GM10266 (cell line): ENCODE measurements at regions not wholly inside any gene's neighbourhood (a gene's known extent, or its start where the extent isn't known, plus 50 kb on each side); places are given as distances from the start of the nearest gene placed in this dataset.

Source experiments
- DNase-seq: peaks from one replicate; pipeline ENCODE4 v3.0.0; 2012; ENCODE audit errors: extremely low spot score
- TF ChIP-seq, protein P1 (sequence below): IDR thresholded peaks from 2 replicates; pipeline ENCODE4 v1.5.1; 2012; ENCODE audit warnings: mild to moderate bottlenecking, low read depth; ENCODE audit not compliant: control insufficient read depth, insufficient read depth; ENCODE audit errors: missing control alignments

DNA sequence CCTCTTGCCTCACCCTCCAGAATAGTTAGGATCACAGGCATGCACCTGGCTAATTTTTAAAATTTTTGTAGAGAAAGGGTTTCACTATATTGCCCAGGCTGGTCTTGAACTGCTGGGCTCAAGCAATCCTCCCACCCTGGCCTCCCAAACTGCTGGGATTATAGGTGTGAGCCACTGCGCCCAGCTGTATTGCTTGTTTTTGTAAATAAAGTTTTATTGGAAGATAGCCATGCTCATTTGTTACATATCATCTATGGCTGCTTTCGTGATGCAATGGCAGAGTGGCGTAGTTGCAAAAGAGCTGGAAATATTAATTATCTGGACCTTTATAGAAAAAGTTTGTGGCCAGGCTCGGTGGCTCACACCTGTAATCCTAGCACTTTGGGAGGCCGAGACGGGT is 109.4 kb upstream of the SPRED2 start:
- no peak for DNase-seq
- TF ChIP-seq, protein P1, sequence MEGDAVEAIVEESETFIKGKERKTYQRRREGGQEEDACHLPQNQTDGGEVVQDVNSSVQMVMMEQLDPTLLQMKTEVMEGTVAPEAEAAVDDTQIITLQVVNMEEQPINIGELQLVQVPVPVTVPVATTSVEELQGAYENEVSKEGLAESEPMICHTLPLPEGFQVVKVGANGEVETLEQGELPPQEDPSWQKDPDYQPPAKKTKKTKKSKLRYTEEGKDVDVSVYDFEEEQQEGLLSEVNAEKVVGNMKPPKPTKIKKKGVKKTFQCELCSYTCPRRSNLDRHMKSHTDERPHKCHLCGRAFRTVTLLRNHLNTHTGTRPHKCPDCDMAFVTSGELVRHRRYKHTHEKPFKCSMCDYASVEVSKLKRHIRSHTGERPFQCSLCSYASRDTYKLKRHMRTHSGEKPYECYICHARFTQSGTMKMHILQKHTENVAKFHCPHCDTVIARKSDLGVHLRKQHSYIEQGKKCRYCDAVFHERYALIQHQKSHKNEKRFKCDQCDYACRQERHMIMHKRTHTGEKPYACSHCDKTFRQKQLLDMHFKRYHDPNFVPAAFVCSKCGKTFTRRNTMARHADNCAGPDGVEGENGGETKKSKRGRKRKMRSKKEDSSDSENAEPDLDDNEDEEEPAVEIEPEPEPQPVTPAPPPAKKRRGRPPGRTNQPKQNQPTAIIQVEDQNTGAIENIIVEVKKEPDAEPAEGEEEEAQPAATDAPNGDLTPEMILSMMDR = no peak

- TF ChIP-seq, protein P1 = no peak
- no peak for DNase-seq
These were observed 107.2 kb upstream of the SPRED2 start for GRCh38 chr2:65539633-65540032.

DNA sequence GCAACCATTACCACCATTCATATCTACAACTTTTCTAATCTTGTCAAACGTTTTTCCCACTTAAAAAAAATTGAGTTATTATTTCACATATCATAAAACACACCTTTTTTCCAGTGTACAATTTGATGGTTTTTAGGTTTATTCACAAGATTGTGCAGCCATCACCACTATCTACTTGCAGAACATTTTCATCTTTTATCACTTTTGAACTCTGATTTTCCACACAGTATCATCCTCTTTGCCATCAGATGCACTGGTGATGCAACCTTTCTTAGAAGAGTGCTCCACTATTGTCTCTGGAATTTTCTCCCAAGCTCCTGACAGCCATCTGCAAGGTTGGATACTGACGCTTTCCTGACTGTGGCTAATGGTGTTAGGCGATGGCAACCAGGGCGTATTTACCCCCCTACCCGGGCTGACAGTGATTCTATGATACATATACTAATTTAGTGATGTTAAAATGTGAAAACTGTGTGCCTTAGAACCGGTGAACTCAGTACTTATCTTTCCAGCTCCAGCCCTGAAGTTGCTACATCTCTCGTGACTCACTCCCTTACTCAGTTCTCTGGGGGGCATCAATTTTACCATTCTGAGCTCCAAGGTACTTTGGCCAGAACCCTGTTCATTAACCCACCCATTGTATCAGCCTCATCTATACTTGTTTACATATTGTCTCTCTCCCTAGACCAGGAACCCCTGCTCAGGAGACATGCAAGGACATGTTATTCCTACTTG is 105.4 kb upstream of the SPRED2 start:
- no peak for DNase-seq
- TF ChIP-seq, protein P1 = no peak

DNA sequence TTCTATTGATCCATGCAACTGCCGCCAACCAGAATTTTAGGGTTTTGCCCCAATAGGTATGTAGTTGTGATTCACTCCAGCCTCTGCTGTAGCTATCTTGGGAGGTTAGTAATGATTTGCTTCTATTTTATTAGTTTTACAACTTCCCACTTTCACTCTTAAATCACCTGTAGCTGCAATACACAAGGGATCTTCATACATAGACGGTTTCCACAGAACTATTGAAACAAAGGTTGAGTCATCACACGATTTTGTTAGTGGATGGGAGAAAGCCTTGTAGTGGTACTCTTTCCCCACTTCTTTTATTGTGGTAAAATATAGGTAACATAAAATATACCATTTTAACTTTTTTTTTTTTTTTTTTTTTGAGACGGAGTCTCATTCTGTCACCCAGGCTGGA is 104.2 kb upstream of the SPRED2 start:
- peak; percentile 48 for DNase-seq
- TF ChIP-seq, protein P1 = no peak

DNA sequence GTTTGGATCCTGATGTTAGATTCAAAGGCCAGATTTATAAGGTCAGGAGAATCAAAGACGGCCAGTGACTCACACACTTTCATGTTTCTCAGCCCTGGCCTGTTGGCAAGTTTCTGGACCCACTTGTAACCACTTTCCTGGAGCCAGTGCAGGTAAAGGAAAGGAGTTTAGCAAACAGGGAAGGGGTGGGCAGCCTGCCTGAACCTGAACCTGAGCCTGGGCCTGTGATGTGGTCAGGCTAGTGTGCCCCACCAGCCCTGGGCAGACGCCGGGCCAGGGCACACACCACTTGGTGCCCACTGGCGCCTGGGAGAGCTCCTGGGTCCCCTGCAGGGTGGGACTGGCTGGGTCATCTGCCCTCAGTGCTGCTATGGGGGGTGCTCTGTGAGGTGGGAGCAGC is 100.5 kb upstream of the SPRED2 start:
- no peak for DNase-seq
- TF ChIP-seq, protein P1 = no peak

DNA sequence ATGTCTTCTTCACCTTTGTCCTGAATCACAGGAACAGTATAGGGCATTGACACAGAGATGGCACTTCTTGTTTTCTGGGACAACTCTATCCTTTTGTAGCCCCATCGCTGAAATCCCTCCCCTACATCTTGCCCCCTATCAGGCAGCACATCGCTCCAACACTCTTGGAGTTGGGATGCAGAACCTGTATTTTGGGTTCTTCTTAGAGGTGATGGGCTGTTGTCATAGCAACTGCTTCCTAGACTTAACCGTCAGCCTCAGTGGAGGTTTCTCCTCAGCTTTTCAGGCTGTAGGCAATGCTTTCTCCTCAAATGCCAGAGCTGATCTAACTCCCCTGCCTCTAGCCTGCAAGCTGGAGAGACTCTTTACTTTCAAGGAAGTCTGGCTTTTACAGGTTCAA is 99.9 kb upstream of the SPRED2 start:
- no peak for DNase-seq
- TF ChIP-seq, protein P1 = no peak

DNA sequence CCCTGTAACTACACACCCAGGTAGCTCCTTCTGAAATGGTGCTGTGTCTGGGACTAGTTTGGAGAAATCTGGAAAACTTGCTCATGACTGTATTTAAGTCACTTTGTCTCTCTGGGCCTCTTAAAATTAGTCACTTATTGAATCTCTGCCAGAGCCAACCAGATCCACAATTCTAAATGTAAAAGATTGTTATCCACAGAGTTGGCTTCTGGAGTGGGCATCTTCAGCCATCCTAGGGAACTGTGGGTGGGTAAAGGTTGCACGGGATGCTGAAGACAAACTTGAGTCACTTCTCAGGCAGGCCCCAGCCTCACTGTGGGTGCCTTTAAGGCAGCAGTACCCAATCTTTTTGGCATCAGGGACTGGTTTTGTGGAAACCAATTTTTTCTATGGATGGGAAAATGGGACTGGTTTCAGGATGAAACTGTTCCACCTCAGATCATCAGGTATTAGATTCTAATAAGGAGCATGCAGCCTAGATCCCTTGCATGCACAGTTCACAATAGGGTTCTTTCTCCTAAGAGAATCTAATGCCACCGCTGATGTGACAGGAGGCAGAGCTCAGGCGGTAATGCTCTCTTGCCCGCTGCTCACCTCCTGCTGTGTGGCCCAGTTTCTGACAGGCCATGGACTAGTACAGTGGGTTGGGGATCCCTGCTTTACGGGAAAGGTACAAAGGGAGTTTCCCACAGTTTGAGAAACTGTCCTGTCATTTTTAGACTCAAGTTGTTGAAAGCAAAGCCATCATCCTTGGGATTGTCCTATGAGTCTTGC is 98.3 kb upstream of the SPRED2 start:
- TF ChIP-seq, protein P1 = no peak
- DNase-seq = no peak
